ENCODE measurements at regions not wholly inside any gene's neighbourhood (a gene's known extent, or its start where the extent isn't known, plus 50 kb on each side); places are given as distances from the start of the nearest gene placed in this dataset.

- TF ChIP-seq CTCF (IDR thresholded peaks at IDR 0.05), result no peak
- TF ChIP-seq POLR2A (IDR thresholded peaks at IDR 0.05), result no peak
Measured at GRCh38 chr4:184280137-184280536, 62.5 kb upstream of the ENPP6 start.

Data from testis (tissue), 2 donors.